Activated CD4-positive, alpha-beta T cell treated with anti-CD3 and anti-CD28 coated beads for 48 hours (primary cell): ENCODE measurements at regions not wholly inside any gene's neighbourhood (a gene's known extent, or its start where the extent isn't known, plus 50 kb on each side); places are given as distances from the start of the nearest gene placed in this dataset.

Experiments used
- DNase-seq: peaks from one replicate; pipeline ENCODE4 v3.0.0-alpha.2; 2020

DNA sequence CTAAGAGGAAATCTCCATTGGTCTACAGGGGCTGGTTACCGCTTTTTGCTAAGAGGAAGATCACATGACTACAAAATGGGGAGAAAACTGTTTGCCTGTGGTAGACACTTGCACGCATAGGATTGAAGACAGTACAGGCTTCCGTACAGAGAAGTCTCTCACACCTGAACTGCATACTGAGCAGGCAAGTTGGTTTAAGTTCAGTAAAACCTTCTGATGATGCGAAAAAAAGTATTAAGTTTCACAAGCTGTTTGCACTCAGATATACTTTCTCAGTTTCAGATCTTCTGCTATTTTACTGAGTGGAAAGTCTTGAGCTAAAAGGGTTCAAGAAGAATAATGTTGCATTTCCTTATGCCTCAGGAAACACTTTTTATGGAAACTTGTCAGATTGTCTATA, 292.2 kb upstream of the MC4R start:
- DNase-seq, result no peak

GRCh38 chr18:60667016-60667415, 294.4 kb upstream of the MC4R start:
- DNase-seq, result no peak

GRCh38 chr18:60668583-60668982, 296.0 kb upstream of the MC4R start:
- no peak for DNase-seq

- DNase-seq, result no peak
Observed at GRCh38 chr18:60669938-60670337, 297.4 kb upstream of the MC4R start.

- no peak for DNase-seq
Observed at GRCh38 chr18:60671021-60671420, 298.4 kb upstream of the MC4R start.

- no peak for DNase-seq
Observed at GRCh38 chr18:60675126-60675525, 302.6 kb upstream of the MC4R start.

DNA sequence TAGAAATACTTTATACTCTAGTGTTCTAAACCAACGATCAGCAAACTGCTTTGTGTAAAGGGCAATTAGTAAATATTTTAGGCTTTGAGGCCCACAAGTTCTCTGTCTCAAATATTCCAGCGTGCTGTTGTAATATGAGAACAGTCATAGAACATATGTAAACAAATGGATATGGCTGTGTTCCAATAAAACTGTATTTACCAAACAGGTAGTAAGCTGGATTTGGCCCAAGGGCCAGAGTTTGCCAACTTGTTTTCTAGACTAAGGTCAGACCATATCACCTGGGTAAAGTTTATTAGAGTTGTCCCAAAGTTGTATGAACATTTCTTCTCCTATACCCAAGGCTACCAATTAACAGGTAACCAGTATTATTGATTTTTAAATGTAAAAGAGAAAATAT, 303.2 kb upstream of the MC4R start:
- DNase-seq, result no peak

GRCh38 chr18:60676815-60677214, 304.2 kb upstream of the MC4R start:
- DNase-seq, result no peak

- DNase-seq, result no peak
Observed at GRCh38 chr18:60684843-60685513, 312.4 kb upstream of the MC4R start.

- no peak for DNase-seq
Observed at GRCh38 chr18:60686142-60686541, 313.6 kb upstream of the MC4R start.

GRCh38 chr18:60691061-60691460, 318.5 kb upstream of the MC4R start:
- no peak for DNase-seq

GRCh38 chr18:60693426-60693825, 320.9 kb upstream of the MC4R start:
- DNase-seq, result no peak

DNA sequence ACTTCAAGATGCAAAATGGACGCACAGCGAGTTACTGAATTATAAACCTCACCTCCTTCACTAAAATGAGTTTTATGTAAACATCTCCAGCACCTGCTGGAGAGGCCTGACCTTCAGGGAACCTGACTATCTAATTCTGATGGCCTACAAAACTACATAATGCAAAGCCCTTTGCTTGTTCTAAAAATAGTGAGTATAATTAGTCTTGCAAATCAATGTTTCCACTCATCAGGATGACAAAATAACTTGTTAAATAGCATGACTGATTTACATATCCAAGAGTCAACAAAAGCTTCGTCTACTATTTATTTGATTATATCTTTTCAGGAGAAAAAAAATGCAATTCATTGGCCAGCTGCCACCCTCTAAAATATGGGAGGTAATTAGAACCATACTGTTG, 326.3 kb upstream of the MC4R start:
- no peak for DNase-seq

GRCh38 chr18:60722742-60723141, 350.2 kb upstream of the MC4R start:
- DNase-seq, result no peak

GRCh38 chr18:60732143-60732542, 359.6 kb upstream of the MC4R start:
- no peak for DNase-seq

DNA sequence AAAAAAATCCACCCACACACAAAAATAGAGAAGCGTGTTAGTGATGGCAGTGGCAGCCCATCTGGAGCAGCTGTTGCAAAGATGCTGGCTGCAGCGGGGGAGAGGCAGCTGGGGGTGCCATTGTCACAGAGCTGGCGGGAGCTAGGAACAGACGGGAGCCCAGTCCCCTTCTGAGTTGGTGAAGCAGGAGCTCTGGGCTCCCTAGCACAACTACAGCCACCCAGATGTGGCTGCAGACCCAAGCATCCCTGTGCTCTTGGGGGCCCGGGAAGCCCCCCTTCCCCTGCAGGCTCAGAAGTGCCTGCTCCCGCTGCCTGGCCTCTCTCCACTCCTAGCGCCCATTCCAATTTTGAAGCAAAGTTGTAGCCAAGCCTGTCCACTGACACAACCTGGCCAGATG, 366.6 kb upstream of the MC4R start:
- DNase-seq, result no peak

GRCh38 chr18:60740313-60740712, 367.7 kb upstream of the MC4R start:
- no peak for DNase-seq

- DNase-seq, result no peak
Observed at GRCh38 chr18:60746491-60746890, 373.9 kb upstream of the MC4R start.

DNA sequence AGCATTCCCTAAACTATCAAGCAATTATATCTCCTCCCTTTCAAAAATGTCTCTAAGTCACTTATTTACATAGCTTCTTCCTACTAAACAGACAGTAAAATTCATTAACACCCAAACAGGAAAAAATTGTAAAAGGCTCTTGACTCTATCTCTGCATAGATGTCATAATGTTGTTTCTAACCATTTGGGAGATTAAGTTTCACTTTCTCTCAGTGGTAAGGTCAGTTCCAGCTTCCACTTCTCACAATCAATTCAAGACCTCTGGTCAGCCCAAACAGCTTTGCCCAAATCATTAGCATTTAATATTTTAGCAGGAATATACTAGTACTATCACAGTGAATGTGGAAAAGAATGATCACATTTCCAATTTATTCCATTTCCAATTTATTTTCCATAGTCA, 374.3 kb upstream of the MC4R start:
- no peak for DNase-seq

DNA sequence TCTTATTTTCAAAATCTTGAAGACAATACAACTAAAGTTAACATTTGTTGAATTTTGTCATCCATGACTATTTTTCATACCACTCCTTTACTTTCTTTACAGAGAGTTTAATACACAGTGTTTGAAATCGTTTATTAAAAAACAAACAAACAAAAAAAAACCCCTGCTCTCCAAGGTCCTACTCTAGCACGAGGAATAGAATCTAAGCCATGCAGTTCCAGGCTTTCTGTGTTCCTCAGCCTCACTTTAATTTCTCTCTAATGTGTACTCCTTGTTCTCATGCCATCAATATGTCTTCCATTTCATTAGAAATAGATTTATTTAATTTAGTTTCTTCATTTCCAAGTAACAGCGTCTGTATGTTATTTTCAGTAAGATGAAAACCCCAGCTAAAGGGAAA, 381.2 kb upstream of the MC4R start:
- no peak for DNase-seq

GRCh38 chr18:60754413-60755009, 381.9 kb upstream of the MC4R start:
- DNase-seq, result no peak

GRCh38 chr18:60755134-60755533, 382.6 kb upstream of the MC4R start:
- DNase-seq, result no peak

DNA sequence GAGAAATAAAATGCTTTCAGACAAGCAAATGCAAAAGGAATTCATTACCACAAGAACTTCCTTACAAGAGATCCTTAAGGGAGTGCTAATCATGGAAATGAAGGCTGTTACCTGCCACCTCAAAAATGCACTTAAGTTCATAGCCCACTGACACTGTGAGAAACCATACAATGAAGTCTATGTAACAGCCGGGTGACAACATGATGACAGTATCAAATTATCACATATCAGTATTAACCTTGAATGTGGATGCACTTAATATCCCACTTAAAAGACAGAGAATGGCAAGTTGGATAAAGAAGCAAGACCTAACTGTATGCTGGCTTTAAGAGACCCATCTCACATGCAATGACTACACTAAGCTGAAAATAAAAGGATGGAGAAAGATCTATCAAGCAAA, 403.4 kb upstream of the MC4R start:
- DNase-seq, result no peak

DNA sequence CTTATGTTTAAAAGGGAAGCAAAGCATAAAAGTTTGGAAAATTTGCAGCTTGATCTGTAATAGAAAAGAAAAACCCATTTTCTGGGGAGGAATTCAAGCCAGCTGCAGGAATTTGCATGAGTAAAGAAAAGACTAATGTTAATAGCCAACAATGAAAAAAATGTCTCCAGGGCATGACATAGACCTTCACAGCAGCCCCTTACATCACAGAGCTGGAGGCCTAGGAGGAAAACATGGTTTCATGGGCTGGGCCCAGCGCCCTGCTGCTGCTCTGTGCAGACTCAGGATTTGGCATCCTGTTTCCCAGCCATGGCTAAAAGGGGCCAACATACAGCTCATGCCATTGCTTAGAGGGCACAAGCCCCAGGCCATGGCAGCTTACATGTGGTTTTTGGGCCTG, 411.6 kb upstream of the MC4R start:
- no peak for DNase-seq

- DNase-seq, result no peak
Observed at GRCh38 chr18:60794802-60795201, 422.2 kb upstream of the MC4R start.
